GM23248 (cell line): ENCODE measurements at regions not wholly inside any gene's neighbourhood (a gene's known extent, or its start where the extent isn't known, plus 50 kb on each side); places are given as distances from the start of the nearest gene placed in this dataset.

Experiments used
- EZH2 ChIP-seq: fragments of 200-600 bp; sonication (generic); IDR thresholded peaks from 2 replicates; pipeline ENCODE4 v1.6.1; 2018; ENCODE audit warnings: antibody characterized with exemption, mild to moderate bottlenecking; ENCODE audit not compliant: insufficient read depth, poor library complexity, severe bottlenecking
- EZH2phosphoT487 ChIP-seq: fragments of 200-600 bp; sonication (generic); IDR thresholded peaks from 2 replicates; pipeline ENCODE4 v1.6.1; 2018; ENCODE audit warnings: antibody characterized with exemption, moderate library complexity, mild to moderate bottlenecking, low read depth; ENCODE audit not compliant: insufficient read depth

GRCh38 chr5:155460501-155460931 is 447.0 kb downstream of the KIF4B start:
- TF ChIP-seq EZH2phosphoT487 (no peak), EZH2 (no peak)
